GM18511 (cell line): ENCODE measurements at regions not wholly inside any gene's neighbourhood (a gene's known extent, or its start where the extent isn't known, plus 50 kb on each side); places are given as distances from the start of the nearest gene placed in this dataset.

Source experiments
- ATAC-seq: cut with Tn5 transposase; IDR thresholded peaks from one replicate; pipeline ENCODE4 v1.9.1; 2021; ENCODE audit warnings: mild to moderate bottlenecking, moderate library complexity; ENCODE audit not compliant: unreplicated experiment

DNA sequence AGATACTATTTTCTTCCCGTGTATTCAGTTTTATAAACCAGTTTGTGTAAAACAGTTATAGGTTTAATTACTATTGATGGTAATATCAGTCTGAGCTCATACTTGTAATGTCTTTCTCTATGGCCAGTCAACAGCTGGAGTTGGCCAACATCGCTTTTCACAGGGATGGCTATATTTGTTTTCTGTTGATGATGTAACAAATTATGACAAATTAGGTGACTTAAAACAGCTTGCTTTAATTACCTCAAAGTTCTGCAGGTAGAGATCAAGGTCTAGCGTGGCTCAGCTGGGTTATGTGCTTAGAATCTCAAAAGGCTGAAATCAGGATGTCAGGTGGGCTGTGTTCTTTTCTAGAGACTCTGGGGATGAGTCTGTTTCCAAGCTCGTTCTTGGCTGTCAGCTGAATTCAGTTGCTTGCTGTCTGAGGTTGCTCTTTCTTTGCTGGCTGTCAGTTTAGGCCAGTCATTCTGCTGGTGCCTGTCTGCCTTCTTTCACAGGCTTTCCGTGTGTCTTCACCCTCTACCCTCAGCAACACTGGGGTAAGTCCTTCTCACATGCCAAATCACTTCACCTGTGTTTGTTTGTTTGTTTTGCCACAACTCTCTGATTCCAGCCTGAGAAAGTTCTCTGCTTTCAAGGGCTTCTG lies 370.2 kb upstream of the E2F7 start:
- no peak for ATAC-seq

DNA sequence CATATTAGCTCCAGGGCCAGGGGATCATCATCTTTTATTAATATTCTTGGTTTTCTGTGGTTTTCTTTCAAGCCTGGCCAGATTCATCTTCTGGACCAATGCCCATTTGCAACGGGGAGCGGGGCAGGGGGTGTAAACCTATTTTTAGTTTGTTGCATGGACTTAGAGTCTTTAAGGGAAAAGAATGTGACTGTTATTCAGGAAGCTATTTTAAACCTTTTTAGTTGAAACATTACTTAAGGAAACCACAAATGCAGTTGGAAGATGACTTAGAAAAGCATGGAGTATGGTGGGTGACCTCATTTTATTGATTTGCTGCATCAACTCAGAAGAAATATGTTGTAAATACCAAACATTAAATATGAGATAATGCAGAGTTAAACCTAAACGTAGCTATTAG lies 368.4 kb upstream of the E2F7 start:
- ATAC-seq, result no peak

- no peak for ATAC-seq
Measured at GRCh38 chr12:77429426-77429825, 364.1 kb upstream of the E2F7 start.

GRCh38 chr12:77421152-77421551 lies 355.8 kb upstream of the E2F7 start:
- ATAC-seq, result no peak

DNA sequence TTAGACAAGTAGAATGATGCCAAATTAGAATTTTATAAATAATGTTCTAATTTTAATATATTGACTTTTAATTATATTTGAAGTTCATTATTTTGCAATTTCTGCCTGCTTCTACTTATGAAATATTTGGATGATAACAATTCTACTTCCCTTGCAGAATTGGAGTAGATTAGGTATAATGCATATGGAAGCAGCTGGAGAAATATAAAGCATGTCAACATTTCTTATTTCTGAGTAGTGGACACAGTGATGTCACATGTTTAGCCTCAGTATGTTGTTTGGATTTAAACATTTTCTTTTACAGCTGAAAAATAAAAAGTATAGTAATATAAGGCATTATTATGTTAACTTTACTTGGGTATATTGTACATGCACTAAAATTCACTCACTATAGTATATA lies 344.2 kb upstream of the E2F7 start:
- no peak for ATAC-seq

GRCh38 chr12:77407931-77408330 lies 342.6 kb upstream of the E2F7 start:
- no peak for ATAC-seq

DNA sequence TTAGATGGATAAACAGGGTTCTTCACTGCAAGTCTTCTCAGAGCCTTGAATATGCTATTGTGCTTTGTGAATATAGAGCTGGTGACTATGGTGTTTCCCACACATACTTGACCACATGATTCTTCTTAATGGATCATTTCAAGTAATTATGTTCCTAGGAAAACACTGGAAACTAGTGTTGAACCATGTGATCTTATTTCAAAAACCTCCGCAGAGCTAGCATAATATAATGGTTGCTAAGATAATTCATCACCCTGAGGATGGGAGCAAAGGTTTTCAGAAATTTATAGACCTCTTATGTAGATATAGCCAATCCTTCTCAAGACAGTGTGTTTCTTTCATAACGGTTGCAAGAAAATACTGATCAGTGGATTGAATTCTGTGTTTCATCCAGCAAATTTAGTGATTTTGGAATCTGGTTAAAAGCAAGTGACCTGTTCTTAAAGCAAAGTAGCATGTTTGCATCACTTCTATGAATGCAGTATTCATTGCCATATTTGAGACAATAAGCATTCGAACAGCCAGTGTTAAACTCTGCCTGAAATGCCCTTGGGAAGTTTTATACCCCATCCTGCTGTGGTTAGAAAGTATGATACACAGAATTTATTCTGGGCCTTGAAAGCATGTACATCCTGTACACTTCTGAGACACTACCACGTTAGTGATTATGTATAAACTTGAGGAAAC lies 341.0 kb upstream of the E2F7 start:
- no peak for ATAC-seq

DNA sequence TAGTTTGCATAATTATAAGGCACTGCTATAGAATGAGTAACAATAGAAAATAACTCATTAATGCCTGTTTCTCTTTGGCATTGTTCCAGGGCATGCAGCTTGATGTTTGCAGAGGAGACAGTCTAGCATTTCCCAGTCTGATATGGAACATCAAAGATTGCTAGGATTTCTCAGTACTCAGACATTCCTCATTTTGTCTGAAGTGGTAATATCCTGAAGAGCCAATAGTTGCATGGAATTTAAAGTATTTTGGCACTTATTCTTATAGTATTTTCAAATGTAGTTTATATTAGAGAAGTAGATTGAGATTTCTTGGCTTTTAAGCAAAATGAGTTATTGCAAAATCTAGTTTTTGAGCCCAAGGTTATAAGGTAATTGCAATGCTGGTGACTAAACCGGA lies 337.3 kb upstream of the E2F7 start:
- ATAC-seq, result no peak

- no peak for ATAC-seq
Measured at GRCh38 chr12:77401770-77402081, 336.4 kb upstream of the E2F7 start.

- ATAC-seq, result no peak
Measured at GRCh38 chr12:77401064-77401769, 335.8 kb upstream of the E2F7 start.

DNA sequence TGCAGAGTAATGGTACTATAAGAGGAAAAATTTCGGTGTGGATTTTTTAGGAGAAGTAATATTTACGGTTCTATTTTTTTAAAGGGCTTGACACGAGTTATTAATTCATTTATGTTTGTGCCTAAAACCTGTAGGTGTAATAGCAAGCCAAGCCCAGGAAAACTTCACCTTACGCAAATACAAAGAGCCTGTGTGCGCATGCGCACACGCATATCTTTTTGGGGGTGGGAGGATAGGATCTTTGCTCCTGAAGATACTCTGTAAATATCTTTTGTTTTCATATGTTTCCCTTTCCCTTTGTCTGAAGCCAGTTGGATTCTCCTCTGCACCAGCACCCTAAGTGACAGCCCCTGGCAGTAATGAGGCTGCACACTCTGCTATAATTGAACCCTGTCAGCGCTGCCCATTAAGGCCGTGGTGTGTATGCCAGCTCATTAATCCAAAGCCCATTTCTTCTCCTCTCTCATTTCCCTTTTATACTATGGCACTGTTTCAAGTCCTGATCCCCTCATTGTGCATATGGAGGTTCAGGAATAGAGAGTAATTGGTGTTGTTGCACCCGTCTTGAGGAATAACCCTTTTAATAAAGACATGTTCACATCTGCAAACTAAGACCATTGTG lies 327.2 kb upstream of the E2F7 start:
- no peak for ATAC-seq

DNA sequence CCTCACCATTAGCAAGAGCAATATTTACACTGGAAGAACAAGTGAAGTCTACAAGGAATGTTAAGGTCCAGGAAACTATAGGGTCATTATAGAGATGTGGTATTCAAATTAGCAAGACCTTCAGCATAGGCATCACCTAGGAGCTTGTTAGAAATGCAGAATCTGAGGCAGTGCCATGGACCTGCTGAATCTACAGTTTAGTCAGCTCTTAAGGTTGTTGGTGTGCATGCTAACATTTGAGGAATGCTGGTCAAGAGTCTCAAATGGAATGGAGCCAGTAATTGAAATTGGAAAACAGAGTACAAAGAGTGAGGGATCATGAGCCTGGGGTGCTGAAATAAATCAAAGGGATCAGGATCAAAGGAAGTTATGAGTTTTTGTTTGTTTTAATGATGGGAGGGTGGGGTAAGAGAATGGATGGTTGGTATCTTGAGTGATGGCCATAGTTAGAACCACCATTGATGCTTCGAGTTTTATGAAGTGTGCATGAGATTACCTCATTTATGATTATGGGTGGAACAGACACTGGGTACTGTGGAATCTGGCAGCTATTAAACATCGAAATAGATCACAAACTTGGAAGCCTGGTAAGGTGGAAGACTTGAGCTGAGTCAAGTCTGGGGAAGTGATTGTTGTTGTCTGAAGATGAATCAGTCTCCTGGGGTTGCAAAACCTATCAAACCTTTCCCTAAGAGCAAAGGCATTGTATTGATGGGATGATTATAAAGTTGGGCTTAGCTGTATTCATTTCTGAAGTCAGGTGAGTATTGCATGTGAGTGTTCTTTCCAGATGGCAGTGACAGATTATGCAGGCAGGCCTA lies 323.3 kb upstream of the E2F7 start:
- ATAC-seq, result no peak

- no peak for ATAC-seq
Measured at GRCh38 chr12:77387671-77388070, 322.3 kb upstream of the E2F7 start.

DNA sequence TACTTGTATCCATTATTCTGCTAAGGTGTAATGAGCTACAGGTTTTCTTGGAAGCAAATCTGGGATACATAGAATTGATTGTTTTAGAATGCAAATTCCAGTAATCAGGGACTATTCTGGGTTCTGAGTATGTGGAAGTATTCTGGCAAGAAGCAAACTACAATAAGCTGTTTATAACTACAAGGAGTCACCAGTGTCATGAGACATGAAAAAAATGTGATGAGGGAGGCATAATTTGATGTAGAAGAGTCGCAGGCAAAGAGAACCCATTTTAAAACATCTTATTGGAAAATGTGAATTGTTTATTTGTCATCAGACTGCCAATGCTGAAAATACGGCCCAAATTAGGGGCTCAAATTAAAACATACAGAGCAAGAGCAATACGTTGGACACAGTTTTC lies 321.8 kb upstream of the E2F7 start:
- ATAC-seq, result no peak

- ATAC-seq, result no peak
Measured at GRCh38 chr12:77384941-77385340, 319.6 kb upstream of the E2F7 start.

DNA sequence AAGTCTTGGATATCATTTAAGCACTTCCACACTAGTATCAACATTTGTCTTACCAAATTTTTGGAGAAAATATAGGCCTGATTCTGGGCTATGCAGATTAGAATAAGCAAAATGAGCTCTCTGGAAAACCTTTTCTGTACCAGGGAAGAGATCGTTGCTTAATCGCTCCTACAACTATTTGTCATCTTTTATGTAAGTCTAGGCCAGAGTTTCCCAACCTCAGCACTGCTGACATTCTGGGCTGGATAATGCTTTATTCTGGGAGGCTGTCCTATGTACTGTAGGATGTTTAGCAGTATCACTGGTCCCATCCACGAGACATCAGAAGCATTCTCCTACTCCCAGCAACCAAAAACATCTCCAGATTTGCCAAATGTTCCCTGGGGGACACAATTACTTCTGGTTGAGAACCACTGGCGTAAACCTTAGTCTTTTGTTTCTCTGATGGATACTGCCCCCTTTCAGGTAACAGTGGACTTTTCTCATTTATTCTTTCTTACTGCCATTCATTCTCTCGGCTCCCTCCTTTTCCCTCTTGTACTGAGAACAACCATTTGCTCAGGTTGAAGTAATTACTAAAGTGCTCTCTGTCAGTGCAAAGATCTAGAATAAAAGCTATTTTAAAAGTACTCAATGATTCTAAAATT lies 316.9 kb upstream of the E2F7 start:
- ATAC-seq, result no peak

- ATAC-seq, result no peak
Measured at GRCh38 chr12:77377622-77378021, 312.3 kb upstream of the E2F7 start.

- no peak for ATAC-seq
Measured at GRCh38 chr12:77377116-77377515, 311.7 kb upstream of the E2F7 start.

- ATAC-seq, result no peak
Measured at GRCh38 chr12:77374673-77375072, 309.3 kb upstream of the E2F7 start.

- no peak for ATAC-seq
Measured at GRCh38 chr12:77372494-77372893, 307.1 kb upstream of the E2F7 start.

DNA sequence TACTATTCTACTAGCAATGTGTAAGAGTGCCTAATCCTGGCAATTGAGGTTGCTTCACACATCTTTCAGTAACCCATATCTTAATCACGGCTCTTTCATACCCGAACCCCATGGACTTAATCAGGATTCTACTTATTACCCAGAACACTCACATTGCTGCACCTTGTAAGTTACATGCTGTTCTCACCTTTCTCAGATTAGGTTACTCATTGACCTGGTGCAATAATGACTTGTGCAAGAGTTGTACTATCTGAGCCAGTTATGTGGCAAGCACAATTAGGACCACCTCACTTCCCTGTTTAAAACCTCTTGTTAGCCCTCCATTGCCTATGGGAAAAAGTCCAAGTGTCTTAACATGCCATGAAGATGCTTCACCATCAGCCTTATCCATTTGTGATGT lies 306.7 kb upstream of the E2F7 start:
- ATAC-seq, result no peak
